Stimulated activated naive CD8-positive, alpha-beta T cell treated with anti-CD3 and anti-CD28 coated beads, Interleukin-15, amount 100 ng/mL, for 72 hours (primary cell): ENCODE measurements at regions not wholly inside any gene's neighbourhood (a gene's known extent, or its start where the extent isn't known, plus 50 kb on each side); places are given as distances from the start of the nearest gene placed in this dataset.
"Not testable (repeated sequence)": the region's sequence is repeated elsewhere in the genome, so short reads cannot be mapped to it uniquely, and the experiment has no call there.

Experiments used
- ATAC-seq: fragments of 150-1000 bp; cut with Tn5 transposase; 2 replicates; pipeline ENCODE4 v1.10.0; 2021; ENCODE audit warnings: mild to moderate bottlenecking, moderate library complexity
- DNase-seq, 2 donors: peaks; one replicate each; pipeline ENCODE4 v3.0.0; 2021 to 2022
- H3K27ac Mint-ChIP-seq, 2 donors: one replicate each; pipeline ENCODE4 v1.8.0; 2022; ENCODE audit warnings: mild to moderate bottlenecking in 2 of 2, mixed read lengths in 2 of 2, moderate library complexity in 2 of 2
- H3K27me3 Mint-ChIP-seq: one replicate; pipeline ENCODE4 v1.8.0; 2022; ENCODE audit warnings: mixed read lengths
- H3K4me1 Mint-ChIP-seq: one replicate; pipeline ENCODE4 v1.8.0; 2022; ENCODE audit warnings: mild to moderate bottlenecking, mixed read lengths
- H3K4me3 Mint-ChIP-seq, 2 donors: one replicate each; pipeline ENCODE4 v1.8.0; 2022; ENCODE audit warnings: mild to moderate bottlenecking in 2 of 2, mixed read lengths in 2 of 2, moderate library complexity in 1 of 2
- H3K9me3 Mint-ChIP-seq, 2 donors: one replicate each; pipeline ENCODE4 v1.8.0; 2022; ENCODE audit warnings: mixed read lengths in 2 of 2

- no peak for DNase-seq
- no peak overlapping the region for H3K27ac Mint-ChIP-seq
- peaks cover 0 to 4% of the 10 kb centered on the region in 2 donors for H3K9me3 Mint-ChIP-seq
- H3K27me3 Mint-ChIP-seq: no peaks in the 10 kb centered on the region
- H3K4me3 Mint-ChIP-seq: no peak overlapping the region
- H3K4me1 Mint-ChIP-seq: no peaks in the 10 kb centered on the region
- no peak for ATAC-seq
Observed at GRCh38 chr14:84282618-84283017, 1247.3 kb upstream of the FLRT2 start.

- Mint-ChIP-seq H3K27me3 (no peaks in the 10 kb centered on the region), H3K4me3 (no peak overlapping the region), H3K27ac (no peak overlapping the region), H3K4me1 (no peaks in the 10 kb centered on the region), H3K9me3 (peaks cover 0 to 8% of the 10 kb centered on the region in 2 donors)
- DNase-seq (no peak), ATAC-seq (no peak)
Observed at GRCh38 chr14:84288781-84289180, 1241.2 kb upstream of the FLRT2 start.

GRCh38 chr14:84298663-84299195, 1231.2 kb upstream of the FLRT2 start:
- ATAC-seq (no peak), DNase-seq (no peak)
- Mint-ChIP-seq H3K27me3 (no peaks in the 10 kb centered on the region), H3K9me3 (no peaks in the 10 kb centered on the region), H3K4me1 (no peaks in the 10 kb centered on the region), H3K4me3 (no peak overlapping the region), H3K27ac (no peak overlapping the region)

GRCh38 chr14:84303140-84303539, 1226.8 kb upstream of the FLRT2 start:
- H3K9me3 Mint-ChIP-seq: peaks cover 0 to 6% of the 10 kb centered on the region in 2 donors
- H3K4me1 Mint-ChIP-seq: no peaks in the 10 kb centered on the region
- ATAC-seq: no peak

GRCh38 chr14:84312551-84312950, 1217.4 kb upstream of the FLRT2 start:
- Mint-ChIP-seq H3K4me3 (no peak overlapping the region), H3K27ac (no peak overlapping the region), H3K4me1 (no peaks in the 10 kb centered on the region), H3K9me3 (peaks cover 27% of the 10 kb centered on the region in 2 donors), H3K27me3 (no peaks in the 10 kb centered on the region)
- no peak for DNase-seq
- no peak for ATAC-seq

More at GRCh38 chr14:84303140-84303539, 1226.8 kb upstream of the FLRT2 start:
- Mint-ChIP-seq H3K27ac (no peak overlapping the region), H3K4me3 (no peak overlapping the region), H3K27me3 (no peaks in the 10 kb centered on the region)
- no peak for DNase-seq

GRCh38 chr14:84323450-84323849, 1206.5 kb upstream of the FLRT2 start:
- Mint-ChIP-seq H3K4me3 (no peak overlapping the region), H3K27me3 (no peaks in the 10 kb centered on the region), H3K9me3 (peaks cover 12 to 21% of the 10 kb centered on the region in 2 donors), H3K27ac (no peak overlapping the region), H3K4me1 (no peaks in the 10 kb centered on the region)
- ATAC-seq: no peak
- DNase-seq: no peak

- peaks cover 17 to 26% of the 10 kb centered on the region in 2 donors for H3K9me3 Mint-ChIP-seq
- ATAC-seq (no peak), DNase-seq (no peak)
- H3K27me3 Mint-ChIP-seq: no peaks in the 10 kb centered on the region
- H3K4me3 Mint-ChIP-seq: no peak overlapping the region
- H3K4me1 Mint-ChIP-seq: no peaks in the 10 kb centered on the region
- H3K27ac Mint-ChIP-seq: no peak overlapping the region
Observed at GRCh38 chr14:84323978-84324377, 1206.0 kb upstream of the FLRT2 start.

- H3K27ac Mint-ChIP-seq: no peak overlapping the region
- DNase-seq (no peak), ATAC-seq (no peak)
- no peaks in the 10 kb centered on the region for H3K27me3 Mint-ChIP-seq
- no peak overlapping the region for H3K4me3 Mint-ChIP-seq
- H3K9me3 Mint-ChIP-seq: peaks cover 7 to 47% of the 10 kb centered on the region in 2 donors
- no peaks in the 10 kb centered on the region for H3K4me1 Mint-ChIP-seq
Observed at GRCh38 chr14:84336433-84336832, 1193.5 kb upstream of the FLRT2 start.

GRCh38 chr14:84340938-84341337, 1189.0 kb upstream of the FLRT2 start:
- DNase-seq (no peak), ATAC-seq (no peak)
- Mint-ChIP-seq H3K4me1 (no peaks in the 10 kb centered on the region), H3K9me3 (peaks cover 4 to 21% of the 10 kb centered on the region in 2 donors), H3K27ac (no peak overlapping the region), H3K4me3 (no peak overlapping the region), H3K27me3 (no peaks in the 10 kb centered on the region)

- not testable (repeated sequence) for DNase-seq, H3K4me3 Mint-ChIP-seq, H3K4me1 Mint-ChIP-seq, H3K27ac Mint-ChIP-seq, H3K27me3 Mint-ChIP-seq, ATAC-seq
- H3K9me3 Mint-ChIP-seq: peaks cover 4 to 25% of the 10 kb centered on the region in 2 donors
Observed at GRCh38 chr14:84341867-84342266, 1188.1 kb upstream of the FLRT2 start.

- H3K4me3 Mint-ChIP-seq: no peak overlapping the region
- no peak overlapping the region for H3K27ac Mint-ChIP-seq
- no peaks in the 10 kb centered on the region for H3K4me1 Mint-ChIP-seq
- DNase-seq (no peak), ATAC-seq (no peak)
- no peaks in the 10 kb centered on the region for H3K27me3 Mint-ChIP-seq
- H3K9me3 Mint-ChIP-seq: peaks cover 5 to 23% of the 10 kb centered on the region in 2 donors
Observed at GRCh38 chr14:84343656-84344055, 1186.3 kb upstream of the FLRT2 start.

GRCh38 chr14:84351646-84352045, 1178.3 kb upstream of the FLRT2 start:
- Mint-ChIP-seq H3K27me3 (no peaks in the 10 kb centered on the region), H3K4me1 (no peaks in the 10 kb centered on the region), H3K4me3 (no peak overlapping the region), H3K27ac (no peak overlapping the region), H3K9me3 (peaks cover 28 to 32% of the 10 kb centered on the region in 2 donors)
- ATAC-seq: no peak
- DNase-seq: no peak

GRCh38 chr14:84361476-84361875, 1168.5 kb upstream of the FLRT2 start:
- H3K27me3 Mint-ChIP-seq: no peaks in the 10 kb centered on the region
- no peak overlapping the region for H3K27ac Mint-ChIP-seq
- H3K9me3 Mint-ChIP-seq: peaks cover 0 to 9% of the 10 kb centered on the region in 2 donors
- DNase-seq (no peak), ATAC-seq (no peak)
- no peaks in the 10 kb centered on the region for H3K4me1 Mint-ChIP-seq
- no peak overlapping the region for H3K4me3 Mint-ChIP-seq

- Mint-ChIP-seq H3K27ac (no peak overlapping the region), H3K4me3 (no peak overlapping the region), H3K27me3 (no peaks in the 10 kb centered on the region), H3K9me3 (peaks cover 12 to 21% of the 10 kb centered on the region in 2 donors), H3K4me1 (no peaks in the 10 kb centered on the region)
- ATAC-seq: no peak
- DNase-seq: no peak
Observed at GRCh38 chr14:84375235-84375634, 1154.7 kb upstream of the FLRT2 start.

GRCh38 chr14:84390010-84390409, 1139.9 kb upstream of the FLRT2 start:
- no peak overlapping the region for H3K27ac Mint-ChIP-seq
- peaks cover 12 to 29% of the 10 kb centered on the region in 2 donors for H3K9me3 Mint-ChIP-seq
- no peak for DNase-seq
- no peak overlapping the region for H3K4me3 Mint-ChIP-seq
- H3K27me3 Mint-ChIP-seq: no peaks in the 10 kb centered on the region
- ATAC-seq: no peak
- H3K4me1 Mint-ChIP-seq: no peaks in the 10 kb centered on the region

- Mint-ChIP-seq H3K27ac (no peak overlapping the region), H3K9me3 (peaks cover 28 to 47% of the 10 kb centered on the region in 2 donors), H3K4me1 (no peaks in the 10 kb centered on the region), H3K27me3 (no peaks in the 10 kb centered on the region), H3K4me3 (no peak overlapping the region)
- DNase-seq: no peak
- no peak for ATAC-seq
Observed at GRCh38 chr14:84397631-84398030, 1132.3 kb upstream of the FLRT2 start.

- ATAC-seq (no peak), DNase-seq (no peak)
- peaks cover 20 to 41% of the 10 kb centered on the region in 2 donors for H3K9me3 Mint-ChIP-seq
- no peak overlapping the region for H3K27ac Mint-ChIP-seq
- no peak overlapping the region for H3K4me3 Mint-ChIP-seq
- no peaks in the 10 kb centered on the region for H3K4me1 Mint-ChIP-seq
- no peaks in the 10 kb centered on the region for H3K27me3 Mint-ChIP-seq
Observed at GRCh38 chr14:84399296-84399910, 1130.5 kb upstream of the FLRT2 start.
